Smooth muscle cell (in vitro differentiated cells): ENCODE measurements at regions not wholly inside any gene's neighbourhood (a gene's known extent, or its start where the extent isn't known, plus 50 kb on each side); places are given as distances from the start of the nearest gene placed in this dataset.

Experiments
- DNase-seq: peaks from one replicate; lab custom pipeline; 2025; ENCODE audit not compliant: unreplicated experiment; lab: John Stamatoyannopoulos, UW
- H2AFZ ChIP-seq: fragments of 200-600 bp; sonication (generic); 2 replicates; pipeline ENCODE4 v1.6.0; 2016; ENCODE audit warnings: antibody characterized with exemption, low read depth, mild to moderate bottlenecking
- H3F3A ChIP-seq: fragments of 200-600 bp; sonication (generic); 2 replicates; pipeline ENCODE4 v1.6.0; 2017; ENCODE audit warnings: antibody characterized with exemption, low read depth
- H3K27ac ChIP-seq: fragments of 200-600 bp; sonication (generic); 2 replicates; pipeline ENCODE4 v1.5.1; 2016; ENCODE audit warnings: low read depth, mild to moderate bottlenecking
- H3K27me3 ChIP-seq: fragments of 200-600 bp; sonication (generic); 2 replicates; pipeline ENCODE4 v1.6.1; 2016; ENCODE audit warnings: low read depth, mild to moderate bottlenecking
- H3K36me3 ChIP-seq: fragments of 200-600 bp; sonication (generic); 2 replicates; pipeline ENCODE4 v1.5.1; 2016; ENCODE audit warnings: low read depth
- H3K4me1 ChIP-seq: fragments of 200-600 bp; sonication (generic); 2 replicates; pipeline ENCODE4 v1.5.1; 2016; ENCODE audit warnings: low read depth
- H3K4me2 ChIP-seq: fragments of 200-600 bp; sonication (generic); 2 replicates; pipeline ENCODE4 v1.6.0; 2016; ENCODE audit warnings: mild to moderate bottlenecking
- H3K4me3 ChIP-seq: fragments of 200-600 bp; sonication (generic); 2 replicates; pipeline ENCODE4 v1.5.1; 2016; ENCODE audit warnings: mild to moderate bottlenecking
- H3K79me2 ChIP-seq: fragments of 200-600 bp; sonication (generic); 2 replicates; pipeline ENCODE4 v1.6.0; 2016; ENCODE audit warnings: low read depth, mild to moderate bottlenecking
- H3K9ac ChIP-seq: fragments of 200-600 bp; sonication (generic); 2 replicates; pipeline ENCODE4 v1.6.0; 2016; ENCODE audit warnings: low read depth
- H3K9me3 ChIP-seq: fragments of 200-600 bp; sonication (generic); replicated peaks from 2 replicates; pipeline ENCODE4 v1.5.1; 2016; ENCODE audit warnings: low read depth
- H4K20me1 ChIP-seq: fragments of 200-600 bp; sonication (generic); 2 replicates; pipeline ENCODE4 v1.6.0; 2016; ENCODE audit warnings: low read depth
- CTCF ChIP-seq: fragments of 200-600 bp; sonication (generic); IDR thresholded peaks from 2 replicates; pipeline ENCODE4 v1.5.1; 2017; ENCODE audit warnings: borderline replicate concordance, mild to moderate bottlenecking, antibody characterized with exemption; ENCODE audit not compliant: insufficient read depth, poor library complexity, severe bottlenecking
- WGBS: methylation state at CpG from one replicate; pipeline ENCODE4 v1.1.7; 2016; ENCODE audit warnings: low lambda C conversion rate; 5-methylcytosine and 5-hydroxymethylcytosine counted together

GRCh38 chr9:82170866-82171265 is 182.3 kb downstream of the SPATA31D1 start:
- Histone ChIP-seq H3K36me3 (no peaks in the 10 kb centered on the region), H2AFZ (no peak overlapping the region), H3K79me2 (no peaks in the 10 kb centered on the region), H3K9ac (no peak overlapping the region), H3K9me3 (no peaks in the 10 kb centered on the region), H3F3A (no peaks in the 10 kb centered on the region), H3K4me1 (peaks cover 14% of the 10 kb centered on the region), H3K4me2 (peak overlapping the region; percentile 28), H3K27me3 (no peaks in the 10 kb centered on the region), H4K20me1 (no peaks in the 10 kb centered on the region), H3K4me3 (no peak overlapping the region), H3K27ac (no peak overlapping the region)
- no peak for DNase-seq
- no peak for TF ChIP-seq CTCF
- whole genome bisulfite sequencing, result 19% methylated on average over 3 of the region's 3 CpGs

- peak overlapping the region; percentile 5 for H3K4me2 ChIP-seq
- 62% methylated on average over 3 of the region's 3 CpGs for WGBS
- no peak overlapping the region for H3K27ac ChIP-seq
- peaks cover 14% of the 10 kb centered on the region for H3K4me1 ChIP-seq
- no peaks in the 10 kb centered on the region for H3K79me2 ChIP-seq
- no peak for TF ChIP-seq CTCF
- H3K9ac ChIP-seq, result no peak overlapping the region
- H3K36me3 ChIP-seq, result no peaks in the 10 kb centered on the region
- no peaks in the 10 kb centered on the region for H3F3A ChIP-seq
- H3K9me3 ChIP-seq, result no peaks in the 10 kb centered on the region
- no peaks in the 10 kb centered on the region for H3K27me3 ChIP-seq
- no peak for DNase-seq
- H2AFZ ChIP-seq, result no peak overlapping the region
- no peaks in the 10 kb centered on the region for H4K20me1 ChIP-seq
- H3K4me3 ChIP-seq, result no peak overlapping the region
These were observed 182.7 kb downstream of the SPATA31D1 start for GRCh38 chr9:82171271-82171670.

GRCh38 chr9:82180711-82181110 is 192.1 kb downstream of the SPATA31D1 start:
- H3K4me3 ChIP-seq, result no peak overlapping the region
- no peaks in the 10 kb centered on the region for H3K36me3 ChIP-seq
- H4K20me1 ChIP-seq, result no peaks in the 10 kb centered on the region
- H3K9me3 ChIP-seq, result no peaks in the 10 kb centered on the region
- no peaks in the 10 kb centered on the region for H3F3A ChIP-seq
- TF ChIP-seq CTCF, result no peak
- H3K9ac ChIP-seq, result no peak overlapping the region
- no peak overlapping the region for H3K27ac ChIP-seq
- no peaks in the 10 kb centered on the region for H3K79me2 ChIP-seq
- 73% methylated on average over 1 of the region's 1 CpG for WGBS
- DNase-seq, result no peak
- no peaks in the 10 kb centered on the region for H3K4me1 ChIP-seq
- no peaks in the 10 kb centered on the region for H3K27me3 ChIP-seq
- H2AFZ ChIP-seq, result no peak overlapping the region
- no peak overlapping the region for H3K4me2 ChIP-seq

GRCh38 chr9:82183181-82183860 is 194.7 kb downstream of the SPATA31D1 start:
- no peak for DNase-seq
- H3K4me2 ChIP-seq, result no peak overlapping the region
- TF ChIP-seq CTCF, result no peak
- no peaks in the 10 kb centered on the region for H3K9me3 ChIP-seq
- no peak overlapping the region for H2AFZ ChIP-seq
- H3K9ac ChIP-seq, result no peak overlapping the region
- H3K27me3 ChIP-seq, result no peaks in the 10 kb centered on the region
- no peak overlapping the region for H3K4me3 ChIP-seq
- H3K79me2 ChIP-seq, result no peaks in the 10 kb centered on the region
- H4K20me1 ChIP-seq, result no peaks in the 10 kb centered on the region
- H3F3A ChIP-seq, result no peaks in the 10 kb centered on the region
- no peak overlapping the region for H3K27ac ChIP-seq
- H3K36me3 ChIP-seq, result no peaks in the 10 kb centered on the region
- H3K4me1 ChIP-seq, result no peaks in the 10 kb centered on the region
